Lower lobe of right lung (tissue), 2 donors: ENCODE measurements at regions not wholly inside any gene's neighbourhood (a gene's known extent, or its start where the extent isn't known, plus 50 kb on each side); places are given as distances from the start of the nearest gene placed in this dataset.

ENCODE experiments used
- ATAC-seq, 2 donors: fragments of 200-7000 bp; cut with Tn5 transposase; one replicate each; pipeline ENCODE4 v1.9.1; 2020 to 2022; ENCODE audit warnings: mild to moderate bottlenecking in 2 of 2, moderate library complexity in 2 of 2
- DNase-seq: peaks from one replicate; pipeline ENCODE4 v3.0.0-alpha.2; 2020
- H3K27ac ChIP-seq: fragments of 200-600 bp; one replicate; pipeline ENCODE4 v1.8.0; 2022
- H3K27me3 ChIP-seq: fragments of 200-600 bp; one replicate; pipeline ENCODE4 v1.8.0; 2022; ENCODE audit warnings: low read depth
- H3K36me3 ChIP-seq: fragments of 200-600 bp; one replicate; pipeline ENCODE4 v1.8.0; 2022; ENCODE audit warnings: mild to moderate bottlenecking
- H3K4me1 ChIP-seq: fragments of 200-600 bp; one replicate; pipeline ENCODE4 v1.8.0; 2022
- H3K4me3 ChIP-seq: fragments of 200-600 bp; one replicate; pipeline ENCODE4 v1.8.0; 2022; ENCODE audit warnings: mild to moderate bottlenecking
- H3K9me3 ChIP-seq: fragments of 200-600 bp; one replicate; pipeline ENCODE4 v1.8.0; 2022
- CTCF ChIP-seq: fragments of 200-600 bp; IDR thresholded peaks from one replicate; pipeline ENCODE4 v1.8.0; 2022; ENCODE audit warnings: antibody characterized with exemption, mild to moderate bottlenecking
- intact Hi-C: fragments of 100-400 bp; cut with DNase I; formaldehyde crosslinking; loops from one replicate; pipeline ENCODE4 v1.11.0; 2022
- donor health status: DM: no; HTN: yes; CAD: no; lungs with severe emphysema.

- intact Hi-C loops: no loop called here
- no peak for TF ChIP-seq CTCF
- H3K4me3 ChIP-seq: no peak overlapping the region
- H3K27me3 ChIP-seq: no peaks in the 10 kb centered on the region
- no peaks in the 10 kb centered on the region for H3K4me1 ChIP-seq
- no peak for ATAC-seq
- H3K9me3 ChIP-seq: no peaks in the 10 kb centered on the region
- DNase-seq: no peak
- H3K27ac ChIP-seq: no peak overlapping the region
- no peaks in the 10 kb centered on the region for H3K36me3 ChIP-seq
Measured at GRCh38 chr9:23630488-23630887, 195.6 kb downstream of the ELAVL2 start.

- no peak for TF ChIP-seq CTCF
- DNase-seq: no peak
- no peaks in the 10 kb centered on the region for H3K27me3 ChIP-seq
- no peak overlapping the region for H3K27ac ChIP-seq
- H3K4me3 ChIP-seq: no peak overlapping the region
- intact Hi-C loops: no loop called here
- no peaks in the 10 kb centered on the region for H3K36me3 ChIP-seq
- ATAC-seq: no peak
- no peaks in the 10 kb centered on the region for H3K4me1 ChIP-seq
- H3K9me3 ChIP-seq: no peaks in the 10 kb centered on the region
Measured at GRCh38 chr9:23635276-23635675, 190.8 kb downstream of the ELAVL2 start.

- intact Hi-C loops: no loop called here
- H3K4me3 ChIP-seq: no peak overlapping the region
- no peak for ATAC-seq
- H3K36me3 ChIP-seq: no peaks in the 10 kb centered on the region
- H3K4me1 ChIP-seq: no peaks in the 10 kb centered on the region
- no peaks in the 10 kb centered on the region for H3K27me3 ChIP-seq
- DNase-seq: no peak
- no peaks in the 10 kb centered on the region for H3K9me3 ChIP-seq
- TF ChIP-seq CTCF: no peak
- H3K27ac ChIP-seq: no peak overlapping the region
Measured at GRCh38 chr9:23636199-23636598, 189.8 kb downstream of the ELAVL2 start.

- TF ChIP-seq CTCF: no peak
- ATAC-seq (no peak), DNase-seq (no peak)
- intact Hi-C loops: no loop called here
- Histone ChIP-seq H3K27me3 (no peaks in the 10 kb centered on the region), H3K4me1 (no peaks in the 10 kb centered on the region), H3K9me3 (no peaks in the 10 kb centered on the region), H3K36me3 (no peaks in the 10 kb centered on the region), H3K27ac (no peak overlapping the region), H3K4me3 (no peak overlapping the region)
Measured at GRCh38 chr9:23638011-23638410, 188.0 kb downstream of the ELAVL2 start.

GRCh38 chr9:23638837-23639426 lies 187.1 kb downstream of the ELAVL2 start:
- no peaks in the 10 kb centered on the region for H3K9me3 ChIP-seq
- H3K27me3 ChIP-seq: no peaks in the 10 kb centered on the region
- TF ChIP-seq CTCF: no peak
- no peak overlapping the region for H3K27ac ChIP-seq
- intact Hi-C loops: no loop called here
- H3K4me1 ChIP-seq: no peaks in the 10 kb centered on the region
- H3K4me3 ChIP-seq: no peak overlapping the region
- DNase-seq: no peak
- H3K36me3 ChIP-seq: no peaks in the 10 kb centered on the region
- ATAC-seq: no peak
